HG02642 (cell line): ENCODE measurements at regions not wholly inside any gene's neighbourhood (a gene's known extent, or its start where the extent isn't known, plus 50 kb on each side); places are given as distances from the start of the nearest gene placed in this dataset.
"Not testable (repeated sequence)": the region's sequence is repeated elsewhere in the genome, so short reads cannot be mapped to it uniquely, and the experiment has no call there.

Source experiments
- ATAC-seq: cut with Tn5 transposase; IDR thresholded peaks from one replicate; pipeline ENCODE4 v1.9.1; 2021; ENCODE audit warnings: mild to moderate bottlenecking; ENCODE audit not compliant: unreplicated experiment, poor library complexity

GRCh38 chr10:46792657-46793357 lies 118.4 kb upstream of the PTPN20 start:
- ATAC-seq, result not testable (repeated sequence)

DNA sequence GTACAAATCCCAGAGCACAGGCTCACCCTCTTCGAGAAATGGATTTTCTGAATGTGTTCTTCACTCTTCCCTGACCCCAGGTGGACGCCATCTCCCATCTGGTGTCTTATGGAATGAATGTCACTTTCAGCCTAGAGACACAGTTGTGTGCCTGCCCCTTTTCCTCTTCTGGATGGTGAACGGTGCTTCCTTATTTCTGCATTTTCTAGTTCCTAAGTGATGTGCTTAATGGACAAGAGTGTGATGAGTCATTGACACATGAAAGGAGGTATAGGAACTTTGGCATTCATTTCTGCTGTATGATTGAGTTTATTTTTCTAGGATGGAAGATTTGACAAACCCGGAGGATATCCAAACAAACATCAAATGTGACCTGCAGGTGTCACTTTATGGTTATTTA lies 114.9 kb upstream of the PTPN20 start:
- ATAC-seq, result not testable (repeated sequence)

- ATAC-seq, result not testable (repeated sequence)
Measured at GRCh38 chr10:46802010-46802409, 109.2 kb upstream of the PTPN20 start.

DNA sequence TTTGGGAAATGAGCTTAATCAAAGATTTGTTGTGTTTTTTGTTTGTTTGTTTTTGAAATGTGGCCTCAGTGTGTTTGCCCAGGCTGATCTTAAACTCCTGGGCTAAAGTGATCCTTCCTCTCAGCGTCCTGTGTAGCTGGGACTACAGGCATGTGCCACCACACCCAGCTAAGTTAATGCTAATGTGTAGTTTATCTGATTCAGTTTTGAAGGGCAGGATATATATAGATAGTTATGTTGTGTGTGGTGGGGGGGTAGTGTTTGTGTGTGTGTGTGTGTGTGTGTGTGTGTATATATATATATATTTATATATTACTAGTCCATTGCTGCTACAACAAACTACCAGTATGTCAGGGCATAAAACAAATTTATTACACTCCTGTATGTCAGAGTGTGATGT lies 108.1 kb upstream of the PTPN20 start:
- not testable (repeated sequence) for ATAC-seq

DNA sequence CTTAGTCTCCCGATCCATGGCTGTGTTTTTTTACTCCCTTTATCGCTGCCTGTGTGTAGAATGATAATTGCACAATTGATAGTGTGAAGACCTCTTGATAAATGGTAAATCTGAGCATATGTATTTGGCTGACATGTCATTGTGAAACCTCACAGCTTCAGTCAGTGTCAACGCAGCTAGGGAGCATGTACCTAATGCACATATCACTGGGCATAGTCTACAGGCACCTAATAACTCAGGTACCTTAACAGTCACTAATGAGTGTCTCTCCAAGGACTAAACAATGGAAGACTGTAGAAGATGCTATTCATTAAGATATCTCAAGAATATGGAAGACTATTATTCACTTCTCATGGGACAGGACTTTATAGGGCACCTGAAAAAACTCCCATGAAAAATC lies 101.0 kb upstream of the PTPN20 start:
- not testable (repeated sequence) for ATAC-seq

DNA sequence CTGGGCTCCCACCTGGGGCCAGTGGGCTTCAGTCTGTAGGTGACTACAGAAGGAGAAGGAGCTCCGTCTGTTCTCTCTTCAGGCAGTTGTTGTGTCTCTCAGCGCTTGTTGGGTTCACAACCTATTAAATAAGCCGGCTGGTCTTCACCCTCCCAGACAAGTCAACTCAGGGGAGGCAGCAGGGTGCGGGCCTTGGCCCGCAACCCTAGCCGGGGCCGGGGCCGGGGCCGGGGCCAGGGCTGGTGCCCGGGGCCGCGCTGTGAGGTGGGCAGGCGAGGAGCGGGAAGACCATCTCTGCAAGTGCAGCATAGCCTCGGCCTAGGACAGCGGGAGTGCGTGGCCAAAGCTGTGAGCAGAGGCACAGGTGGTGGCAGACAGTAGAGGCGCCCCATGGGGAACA lies 95.1 kb upstream of the PTPN20 start:
- not testable (repeated sequence) for ATAC-seq

- not testable (repeated sequence) for ATAC-seq
Measured at GRCh38 chr10:46840393-46841050, 70.7 kb upstream of the PTPN20 start.

- ATAC-seq, result not testable (repeated sequence)
Measured at GRCh38 chr10:46841051-46841593, 70.1 kb upstream of the PTPN20 start.

DNA sequence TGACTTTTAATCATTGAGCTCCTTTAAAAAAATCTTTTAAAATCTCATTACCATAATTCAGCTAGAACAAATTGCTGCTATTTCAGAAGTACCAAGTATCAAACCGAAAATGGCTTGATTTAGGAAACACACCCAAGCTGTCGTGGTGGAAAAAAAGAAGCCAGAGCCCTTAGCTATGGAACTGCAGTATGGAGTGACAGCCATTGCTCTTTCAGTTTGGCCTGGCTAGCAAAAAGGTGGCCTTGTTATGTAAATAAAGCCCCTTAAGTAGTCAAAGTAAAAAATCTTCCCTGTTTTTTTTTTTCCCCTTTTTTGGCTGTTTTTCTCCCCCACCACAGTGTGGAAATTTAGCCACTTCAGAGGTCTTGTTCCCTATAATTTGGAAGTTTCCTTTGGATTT lies 66.0 kb upstream of the PTPN20 start:
- not testable (repeated sequence) for ATAC-seq

- not testable (repeated sequence) for ATAC-seq
Measured at GRCh38 chr10:46845640-46846039, 65.6 kb upstream of the PTPN20 start.

- not testable (repeated sequence) for ATAC-seq
Measured at GRCh38 chr10:46860753-46861152, 50.5 kb upstream of the PTPN20 start.
